Erythroblast (primary cell): ENCODE measurements at regions not wholly inside any gene's neighbourhood (a gene's known extent, or its start where the extent isn't known, plus 50 kb on each side); places are given as distances from the start of the nearest gene placed in this dataset.

Experiments
- DNase-seq, 2 experiments: peaks; one replicate each; lab custom pipeline; 2025; lab: John Stamatoyannopoulos, UW
- GATA1 ChIP-seq: IDR thresholded peaks from 2 replicates; pipeline ENCODE4 v1.6.1; 2011; ENCODE audit warnings: low read depth, mild to moderate bottlenecking, control low read depth, low read length, moderate library complexity
- POLR2A ChIP-seq: IDR thresholded peaks from 2 replicates; pipeline ENCODE4 v1.6.1; 2011; ENCODE audit warnings: mild to moderate bottlenecking, low read length

- TF ChIP-seq POLR2A (no peak), GATA1 (no peak)
- no peak for DNase-seq
These were observed 54.5 kb downstream of the ADRA2A start for GRCh38 chr10:111131168-111131799.

DNA sequence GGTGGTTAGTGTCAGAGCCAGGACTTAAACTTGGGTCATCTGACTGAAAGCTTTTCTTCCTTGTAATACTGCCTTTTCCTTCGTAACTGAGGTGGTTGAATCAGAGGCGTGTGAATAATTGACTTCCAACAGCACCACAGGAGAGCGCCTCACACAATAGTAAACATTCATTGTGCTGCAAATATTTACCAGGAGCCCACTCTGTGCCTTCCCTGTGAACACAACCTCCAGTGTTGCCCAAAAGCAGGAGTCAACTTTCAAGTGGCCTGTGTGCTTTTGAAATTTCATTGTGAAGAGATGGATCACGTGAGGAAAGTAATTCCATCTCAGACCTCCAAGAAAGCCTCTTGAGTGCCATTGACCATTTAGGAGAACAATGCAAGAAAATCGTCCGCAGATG is 60.2 kb downstream of the ADRA2A start:
- DNase-seq: no peak
- no peak for TF ChIP-seq POLR2A

DNA sequence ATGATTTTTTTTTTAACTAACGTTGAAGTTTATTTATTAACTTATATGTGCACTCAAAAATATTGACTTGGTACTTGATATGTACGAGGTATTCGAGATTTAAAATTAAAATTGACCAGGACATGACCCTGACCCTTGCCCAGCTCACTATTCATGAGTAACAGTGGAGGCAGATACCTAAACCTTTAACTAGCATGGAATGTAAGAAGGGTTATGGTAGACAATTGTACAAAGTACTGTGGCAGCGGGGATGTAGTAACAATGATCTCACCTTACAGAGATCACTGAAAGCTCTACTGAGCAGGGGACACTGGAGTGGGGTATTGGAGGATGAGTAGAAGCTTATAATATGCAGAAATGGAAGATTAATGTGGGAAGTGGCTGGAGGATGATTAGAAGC is 60.8 kb downstream of the ADRA2A start:
- DNase-seq: no peak
- TF ChIP-seq POLR2A (no peak), GATA1 (no peak)

DNA sequence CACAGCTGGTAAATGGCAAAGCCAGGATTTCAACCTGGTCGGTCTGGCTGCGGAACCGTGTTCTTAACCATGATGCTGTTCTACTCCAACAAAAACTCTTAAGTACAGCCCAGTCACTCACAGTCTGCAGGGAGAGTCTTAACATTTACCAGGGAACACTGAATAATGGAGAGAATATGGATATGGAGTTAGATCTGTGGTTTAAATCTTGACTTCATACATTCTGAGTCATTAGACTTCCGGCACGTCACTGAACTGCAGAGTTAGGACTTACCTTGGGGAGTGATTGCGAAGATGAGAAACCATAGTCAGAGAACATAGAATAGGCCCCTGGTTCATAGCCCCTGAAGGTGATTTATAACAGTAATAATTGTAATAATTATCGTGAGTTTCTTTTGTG is 61.7 kb downstream of the ADRA2A start:
- DNase-seq: no peak
- no peak for TF ChIP-seq GATA1

- TF ChIP-seq POLR2A (no peak), GATA1 (no peak)
- no peak for DNase-seq
These were observed 62.7 kb downstream of the ADRA2A start for GRCh38 chr10:111139567-111139966.

GRCh38 chr10:111142092-111142768 is 65.4 kb downstream of the ADRA2A start:
- peak in 1 of 2 experiments; percentile 19 for DNase-seq
- TF ChIP-seq GATA1 (no peak), POLR2A (no peak)

- TF ChIP-seq GATA1 (no peak), POLR2A (no peak)
- peak in 1 of 2 experiments; percentile 8 for DNase-seq
These were observed 69.3 kb downstream of the ADRA2A start for GRCh38 chr10:111146025-111146640.

- no peak for DNase-seq
- no peak for TF ChIP-seq GATA1
- TF ChIP-seq POLR2A: no peak
These were observed 71.2 kb downstream of the ADRA2A start for GRCh38 chr10:111148025-111148424.

DNA sequence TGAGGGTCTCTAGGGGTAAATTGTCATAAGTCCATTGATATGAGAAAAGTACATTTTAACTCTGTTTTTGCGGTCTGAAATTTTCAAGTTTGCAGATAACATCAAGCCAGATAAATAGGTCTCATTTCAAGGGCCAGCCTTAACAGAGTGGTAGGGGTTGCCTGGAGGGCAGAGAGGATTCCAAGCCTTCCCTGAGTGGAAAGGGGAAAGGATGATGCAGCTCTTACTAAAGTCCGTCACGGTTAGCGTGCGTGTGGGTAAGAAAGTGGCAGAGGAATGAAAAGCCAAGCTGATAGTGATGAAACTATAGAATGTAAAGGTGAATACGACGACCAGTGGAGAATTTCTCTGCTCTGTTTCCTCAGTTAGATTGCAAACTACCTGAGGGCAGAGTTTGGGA is 71.6 kb downstream of the ADRA2A start:
- no peak for TF ChIP-seq GATA1
- TF ChIP-seq POLR2A: no peak
- no peak for DNase-seq

- TF ChIP-seq GATA1 (no peak), POLR2A (no peak)
These were observed 73.9 kb downstream of the ADRA2A start for GRCh38 chr10:111150691-111151090.

GRCh38 chr10:111151595-111152307 is 74.9 kb downstream of the ADRA2A start:
- no peak for DNase-seq
- TF ChIP-seq POLR2A: no peak
- TF ChIP-seq GATA1: no peak

More at GRCh38 chr10:111150691-111151090, 73.9 kb downstream of the ADRA2A start:
- no peak for DNase-seq

GRCh38 chr10:111156754-111157153 is 79.9 kb downstream of the ADRA2A start:
- TF ChIP-seq POLR2A: no peak
- no peak for TF ChIP-seq GATA1
- no peak for DNase-seq

DNA sequence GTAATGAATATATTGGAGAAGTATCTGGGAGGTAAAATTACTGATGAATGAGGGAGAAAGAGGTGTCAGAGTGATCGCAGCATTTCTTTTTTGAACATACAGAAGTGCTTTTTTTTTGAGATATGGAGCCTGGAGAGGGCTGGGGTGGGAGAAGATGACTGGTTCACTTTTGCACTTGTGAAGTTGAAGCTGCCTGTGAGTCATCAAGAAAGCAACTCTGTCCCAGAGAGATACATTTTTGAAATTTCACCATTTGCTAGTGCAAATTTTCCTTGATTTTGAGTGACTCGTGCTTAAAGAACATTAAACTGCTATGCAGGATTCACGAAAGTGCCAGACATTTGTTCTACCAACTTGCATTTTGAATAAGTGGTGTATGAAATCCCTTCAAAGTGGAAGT is 81.8 kb downstream of the ADRA2A start:
- no peak for TF ChIP-seq POLR2A
- TF ChIP-seq GATA1: no peak
- no peak for DNase-seq
